ENCODE measurements at regions not wholly inside any gene's neighbourhood (a gene's known extent, or its start where the extent isn't known, plus 50 kb on each side); places are given as distances from the start of the nearest gene placed in this dataset.

- no peak for DNase-seq
Observed at GRCh38 chr4:10173037-10173753, 56.6 kb upstream of the WDR1 start.

GRCh38 chr4:10172278-10172921 lies 55.8 kb upstream of the WDR1 start:
- no peak for DNase-seq

DNA sequence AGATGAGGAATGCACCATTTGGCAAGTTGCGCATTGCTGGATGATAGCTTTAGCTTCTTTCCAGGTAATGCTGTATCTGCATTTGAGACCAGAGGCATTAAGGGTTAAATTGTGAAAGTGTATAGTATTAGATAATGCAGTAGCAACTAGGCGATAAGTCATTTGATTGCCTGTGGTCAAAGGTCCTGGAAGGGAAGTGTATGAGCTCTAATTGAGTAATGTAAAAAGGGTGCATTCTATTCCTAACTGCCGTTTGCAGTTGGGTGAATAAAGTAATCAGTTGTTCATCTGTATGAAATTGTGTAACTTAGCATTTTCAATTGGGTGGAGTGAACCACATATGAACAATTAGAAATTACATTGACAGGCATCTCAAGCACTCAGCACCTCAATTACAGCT lies 54.5 kb upstream of the WDR1 start:
- DNase-seq: no peak

GRCh38 chr4:10169839-10170387 lies 53.3 kb upstream of the WDR1 start:
- DNase-seq: no peak

DNA sequence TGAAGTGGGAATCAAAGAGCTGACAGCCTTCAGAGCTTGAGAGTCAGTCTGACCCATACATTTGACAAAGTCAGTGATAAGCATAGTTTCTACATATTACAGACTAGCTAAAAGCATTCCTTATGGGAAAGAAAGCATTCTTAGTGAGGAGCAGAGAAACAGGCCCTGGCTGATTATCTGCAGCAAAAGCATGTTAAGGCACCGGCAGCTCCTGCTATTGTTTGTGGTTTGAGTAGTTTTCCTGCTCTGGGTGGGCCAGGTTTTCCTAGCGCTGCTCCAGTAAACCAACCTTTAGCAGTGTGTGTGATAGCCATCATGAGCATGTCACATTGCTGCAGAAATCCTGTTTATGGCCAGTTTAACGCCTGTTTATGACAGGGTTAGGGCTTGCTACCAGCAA lies 51.6 kb upstream of the WDR1 start:
- no peak for DNase-seq

DNA sequence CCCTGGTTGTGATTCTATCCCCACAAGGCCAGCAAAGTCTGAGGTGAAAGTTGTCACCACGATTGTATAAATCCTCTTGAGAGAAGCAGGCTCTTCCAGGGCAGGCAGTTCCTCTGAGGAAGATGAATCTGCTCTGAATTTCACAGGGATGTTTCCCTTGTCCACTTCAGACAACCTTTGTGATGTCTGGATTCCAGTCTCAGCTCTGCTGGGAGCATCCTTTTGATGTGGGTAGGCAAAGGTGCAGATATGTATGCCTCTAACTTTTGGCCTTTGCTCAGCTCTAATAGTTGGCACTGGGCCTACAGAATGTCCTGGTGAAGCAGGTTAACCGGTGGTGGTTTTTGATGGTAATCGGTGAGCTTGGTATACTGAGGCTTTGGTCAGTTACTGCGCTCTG lies 50.6 kb upstream of the WDR1 start:
- no peak for DNase-seq
